ENCODE measurements at regions not wholly inside any gene's neighbourhood (a gene's known extent, or its start where the extent isn't known, plus 50 kb on each side); places are given as distances from the start of the nearest gene placed in this dataset.

DNA sequence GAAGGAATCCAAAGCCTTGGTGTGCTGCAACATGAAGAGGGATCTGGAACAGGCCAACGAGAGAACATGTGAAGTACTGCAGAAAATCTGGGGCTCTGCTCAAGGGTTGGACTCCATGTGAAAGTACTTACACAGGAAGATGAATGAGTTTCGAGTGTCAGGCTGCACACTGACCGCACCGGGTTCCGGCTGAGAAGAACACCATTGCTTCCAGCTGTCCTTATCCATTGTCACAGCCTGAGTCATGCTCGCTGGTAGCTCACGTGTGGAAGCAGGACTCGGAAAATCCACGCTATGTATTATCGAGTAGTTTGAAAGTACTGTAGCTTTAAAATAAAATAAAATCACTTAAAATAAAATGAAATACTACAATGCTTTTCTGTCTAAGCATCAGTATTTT, 50.4 kb upstream of the TBL1X start:
- TF ChIP-seq, protein P1, sequence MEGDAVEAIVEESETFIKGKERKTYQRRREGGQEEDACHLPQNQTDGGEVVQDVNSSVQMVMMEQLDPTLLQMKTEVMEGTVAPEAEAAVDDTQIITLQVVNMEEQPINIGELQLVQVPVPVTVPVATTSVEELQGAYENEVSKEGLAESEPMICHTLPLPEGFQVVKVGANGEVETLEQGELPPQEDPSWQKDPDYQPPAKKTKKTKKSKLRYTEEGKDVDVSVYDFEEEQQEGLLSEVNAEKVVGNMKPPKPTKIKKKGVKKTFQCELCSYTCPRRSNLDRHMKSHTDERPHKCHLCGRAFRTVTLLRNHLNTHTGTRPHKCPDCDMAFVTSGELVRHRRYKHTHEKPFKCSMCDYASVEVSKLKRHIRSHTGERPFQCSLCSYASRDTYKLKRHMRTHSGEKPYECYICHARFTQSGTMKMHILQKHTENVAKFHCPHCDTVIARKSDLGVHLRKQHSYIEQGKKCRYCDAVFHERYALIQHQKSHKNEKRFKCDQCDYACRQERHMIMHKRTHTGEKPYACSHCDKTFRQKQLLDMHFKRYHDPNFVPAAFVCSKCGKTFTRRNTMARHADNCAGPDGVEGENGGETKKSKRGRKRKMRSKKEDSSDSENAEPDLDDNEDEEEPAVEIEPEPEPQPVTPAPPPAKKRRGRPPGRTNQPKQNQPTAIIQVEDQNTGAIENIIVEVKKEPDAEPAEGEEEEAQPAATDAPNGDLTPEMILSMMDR (conservative IDR thresholded peaks at IDR 0.05), result no peak
- TF ChIP-seq ZFX (IDR thresholded peaks at IDR 0.05), result no peak

All from C4-2B (cell line).